SK-N-SH (cell line): ENCODE measurements at regions not wholly inside any gene's neighbourhood (a gene's known extent, or its start where the extent isn't known, plus 50 kb on each side); places are given as distances from the start of the nearest gene placed in this dataset.

ENCODE experiments used
- CTCF ChIA-PET: fragments of 300-600, 350-600 bp; formaldehyde crosslinking; extraction: SDS; loops from one replicate; lab custom pipeline; 2021; lab: Yijun Ruan, JAX
- POLR2A ChIA-PET: fragments of 350-600 bp; sonication (Branson Sonifier 250); formaldehyde crosslinking; extraction: SDS; loops from one replicate; lab custom pipeline; 2020; ENCODE audit warnings: antibody characterized with exemption, inconsistent platforms; lab: Yijun Ruan, JAX
- DNase-seq: peaks from one replicate; pipeline ENCODE4 v3.0.0; 2012
- H2AFZ ChIP-seq: fragments of 200-600 bp; sonication (generic); 2 replicates; pipeline ENCODE4 v1.8.1; 2016; ENCODE audit warnings: antibody characterized with exemption, mild to moderate bottlenecking, low read depth
- H3F3A ChIP-seq: fragments of 200-600 bp; sonication (generic); replicated peaks from 2 replicates; pipeline ENCODE3; 2016; ENCODE audit warnings: antibody characterized with exemption, mild to moderate bottlenecking; ENCODE audit not compliant: insufficient read depth
- H3K27ac ChIP-seq, 2 experiments: fragments of 200-500 bp in 1 of 2; fragments of 200-600 bp in 1 of 2; sonication (Bioruptor generic) in 1 of 2; sonication (generic), shearing (Covaris generic) in 1 of 2; 2 replicates each; pipeline versions ENCODE4 v1.5.1 to v1.6.1; 2014 to 2016; ENCODE audit warnings: low read depth in 2 of 2, inconsistent platforms in 1 of 2, low read length in 1 of 2, mild to moderate bottlenecking in 1 of 2, mixed read lengths in 1 of 2
- H3K27me3 ChIP-seq: fragments of 200-600 bp; sonication (generic), shearing (Covaris generic); 2 replicates; pipeline ENCODE4 v1.6.1; 2016; ENCODE audit warnings: mixed run types; ENCODE audit not compliant: insufficient read depth
- H3K36me3 ChIP-seq, 2 experiments: fragments of 200-500 bp in 1 of 2; fragments of 200-600 bp in 1 of 2; sonication (Bioruptor generic) in 1 of 2; sonication (generic) in 1 of 2; replicated peaks in 1 of 2; 2 replicates each; pipeline versions ENCODE3 to v1.5.1; 2014 to 2016; ENCODE audit warnings: low read length in 1 of 2, mild to moderate bottlenecking in 1 of 2; ENCODE audit not compliant: insufficient read depth in 2 of 2, control insufficient read depth in 1 of 2
- H3K4me1 ChIP-seq, 2 experiments: fragments of 200-500 bp in 1 of 2; fragments of 200-600 bp in 1 of 2; sonication (Bioruptor generic) in 1 of 2; sonication (generic), shearing (Covaris generic) in 1 of 2; 2 replicates each; pipeline versions ENCODE4 v1.5.1 to v1.6.1; 2014 to 2016; ENCODE audit warnings: low read depth in 1 of 2, low read length in 1 of 2, mixed run types in 1 of 2; ENCODE audit not compliant: insufficient read depth in 2 of 2, control insufficient read depth in 1 of 2
- H3K4me2 ChIP-seq: fragments of 200-600 bp; sonication (generic), shearing (Covaris generic); 2 replicates; pipeline ENCODE4 v1.6.1; 2017; ENCODE audit warnings: mixed run types
- H3K4me3 ChIP-seq, 2 experiments: fragments of 200-500 bp in 1 of 2; fragments of 200-600 bp in 1 of 2; sonication (Bioruptor generic) in 1 of 2; sonication (generic), shearing (Covaris generic) in 1 of 2; 2 replicates each; pipeline versions ENCODE4 v1.5.1 to v1.8.1; 2014 to 2016; ENCODE audit warnings: low read depth in 2 of 2, inconsistent platforms in 1 of 2, low read length in 1 of 2, mild to moderate bottlenecking in 1 of 2, mixed read lengths in 1 of 2, moderate library complexity in 1 of 2
- H3K79me2 ChIP-seq: fragments of 200-600 bp; sonication (generic); 2 replicates; pipeline ENCODE4 v1.8.1; 2017; ENCODE audit warnings: mild to moderate bottlenecking; ENCODE audit not compliant: insufficient read depth
- H3K9ac ChIP-seq: fragments of 200-600 bp; sonication (generic); 2 replicates; pipeline ENCODE4 v1.6.1; 2017; ENCODE audit warnings: mixed run types
- H3K9me2 ChIP-seq: fragments of 200-600 bp; sonication (generic); 2 replicates; pipeline ENCODE4 v1.6.1; 2017; ENCODE audit warnings: mixed run types
- H3K9me3 ChIP-seq: fragments of 200-600 bp; sonication (generic); 2 replicates; pipeline ENCODE4 v1.6.1; 2017; ENCODE audit warnings: mixed run types, mild to moderate bottlenecking, moderate library complexity
- H4K20me1 ChIP-seq: fragments of 200-600 bp; sonication (generic); 2 replicates; pipeline ENCODE4 v1.6.1; 2017; ENCODE audit warnings: mild to moderate bottlenecking, mixed run types; ENCODE audit not compliant: insufficient read depth
- ELF1 ChIP-seq: IDR thresholded peaks from 2 replicates; pipeline ENCODE4 v1.4.0; 2012
- EZH2phosphoT487 ChIP-seq: fragments of 200-600 bp; sonication (generic); IDR thresholded peaks from 2 replicates; pipeline ENCODE4 v1.6.1; 2017; ENCODE audit warnings: low read depth, mixed run types, mild to moderate bottlenecking, antibody characterized with exemption, moderate library complexity, borderline replicate concordance
- FOXM1 ChIP-seq: IDR thresholded peaks from 2 replicates; pipeline ENCODE4 v1.4.0; 2012; ENCODE audit warnings: low read depth, mild to moderate bottlenecking
- GATA2 ChIP-seq: sonication (generic); formaldehyde crosslinking; IDR thresholded peaks from 2 replicates; pipeline ENCODE4 v1.5.0; 2020; ENCODE audit warnings: mild to moderate bottlenecking, missing genetic modification reagents
- POLR2AphosphoS5 ChIP-seq: IDR thresholded peaks from 2 replicates; pipeline ENCODE4 v1.6.1; 2012; ENCODE audit warnings: low read depth, low read length
- RAD21 ChIP-seq: IDR thresholded peaks from 2 replicates; pipeline ENCODE4 v1.6.1; 2012; ENCODE audit warnings: mild to moderate bottlenecking, low read length
- RCOR1 ChIP-seq: fragments of 150-350 bp; IDR thresholded peaks from 2 replicates; pipeline ENCODE4 v1.6.1; 2017; ENCODE audit warnings: antibody characterized with exemption, low read length
- TAF1 ChIP-seq: IDR thresholded peaks from 2 replicates; pipeline ENCODE4 v1.6.1; 2012; ENCODE audit warnings: low read depth, mild to moderate bottlenecking, low read length, moderate library complexity, borderline replicate concordance
- YY1 ChIP-seq: IDR thresholded peaks from 2 replicates; pipeline ENCODE4 v1.4.0; 2012; ENCODE audit warnings: low read depth, mild to moderate bottlenecking
- WGBS: methylation state at CpG from one replicate; pipeline ENCODE4 v1.1.6; 2017; ENCODE audit warnings: low lambda C conversion rate; 5-methylcytosine and 5-hydroxymethylcytosine counted together
- TF ChIP-seq, protein P1 (sequence below): IDR thresholded peaks from 2 replicates; pipeline ENCODE4 v1.4.0; 2012; ENCODE audit warnings: low read depth, borderline replicate concordance
- TF ChIP-seq, protein P2 (sequence below): fragments of 150-350 bp; IDR thresholded peaks from 2 replicates; pipeline ENCODE4 v1.6.1; 2016; ENCODE audit warnings: mild to moderate bottlenecking, low read depth, low read length
- TF ChIP-seq, protein P3 (sequence below): IDR thresholded peaks from 2 replicates; pipeline ENCODE4 v1.6.1; 2012; ENCODE audit warnings: mild to moderate bottlenecking, low read depth, low read length, moderate library complexity
- TF ChIP-seq, protein P4 (sequence below): IDR thresholded peaks from 2 replicates; pipeline ENCODE4; 2012
- TF ChIP-seq, protein P5 (sequence below): IDR thresholded peaks from 2 replicates; pipeline ENCODE4 v1.4.0; 2012; ENCODE audit warnings: low read depth, borderline replicate concordance
- TF ChIP-seq, protein P6 (sequence below): IDR thresholded peaks from 2 replicates; pipeline ENCODE4 v1.4.0; 2012; ENCODE audit warnings: low read depth

DNA sequence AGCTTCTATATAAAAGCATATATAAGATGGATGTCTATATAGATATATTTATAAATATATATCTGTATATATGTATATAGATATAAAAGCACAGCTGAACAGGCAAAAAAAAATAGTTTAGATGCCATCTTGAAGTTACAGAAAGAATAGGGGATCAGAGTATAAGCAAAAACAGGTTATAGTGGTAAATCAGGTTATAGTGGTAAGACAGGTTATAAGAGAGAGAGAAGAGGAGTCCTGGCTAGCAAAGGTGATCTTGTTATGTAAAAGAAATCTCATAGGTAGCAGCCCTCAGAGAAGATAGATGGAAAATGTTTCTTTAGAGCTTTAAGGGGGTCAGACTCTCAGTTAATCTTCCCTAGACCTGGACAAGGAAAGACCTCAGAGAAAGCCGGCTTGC lies 1263.1 kb downstream of the PCDH7 start:
- H3K27ac ChIP-seq = no peak overlapping the region
- no peaks in the 10 kb centered on the region for H3K4me1 ChIP-seq
- ChIA-PET CTCF (no interaction called here), POLR2A (no interaction called here)
- no peak overlapping the region for H3K9ac ChIP-seq
- H3K4me3 ChIP-seq = no peak overlapping the region
- 50% methylated on average over 1 of the region's 1 CpG for WGBS
- H3K9me3 ChIP-seq = no peaks in the 10 kb centered on the region
- TF ChIP-seq POLR2AphosphoS5 = no peak
- TF ChIP-seq, protein P1, sequence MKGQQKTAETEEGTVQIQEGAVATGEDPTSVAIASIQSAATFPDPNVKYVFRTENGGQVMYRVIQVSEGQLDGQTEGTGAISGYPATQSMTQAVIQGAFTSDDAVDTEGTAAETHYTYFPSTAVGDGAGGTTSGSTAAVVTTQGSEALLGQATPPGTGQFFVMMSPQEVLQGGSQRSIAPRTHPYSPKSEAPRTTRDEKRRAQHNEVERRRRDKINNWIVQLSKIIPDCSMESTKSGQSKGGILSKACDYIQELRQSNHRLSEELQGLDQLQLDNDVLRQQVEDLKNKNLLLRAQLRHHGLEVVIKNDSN = no peak
- TF ChIP-seq EZH2phosphoT487 = no peak
- TF ChIP-seq ELF1 = no peak
- no peak for TF ChIP-seq RCOR1
- TF ChIP-seq GATA2 (CRISPR knock-in tag) = no peak
- no peak for TF ChIP-seq RAD21
- no peak for TF ChIP-seq YY1
- TF ChIP-seq TAF1 = no peak
- TF ChIP-seq, protein P2, sequence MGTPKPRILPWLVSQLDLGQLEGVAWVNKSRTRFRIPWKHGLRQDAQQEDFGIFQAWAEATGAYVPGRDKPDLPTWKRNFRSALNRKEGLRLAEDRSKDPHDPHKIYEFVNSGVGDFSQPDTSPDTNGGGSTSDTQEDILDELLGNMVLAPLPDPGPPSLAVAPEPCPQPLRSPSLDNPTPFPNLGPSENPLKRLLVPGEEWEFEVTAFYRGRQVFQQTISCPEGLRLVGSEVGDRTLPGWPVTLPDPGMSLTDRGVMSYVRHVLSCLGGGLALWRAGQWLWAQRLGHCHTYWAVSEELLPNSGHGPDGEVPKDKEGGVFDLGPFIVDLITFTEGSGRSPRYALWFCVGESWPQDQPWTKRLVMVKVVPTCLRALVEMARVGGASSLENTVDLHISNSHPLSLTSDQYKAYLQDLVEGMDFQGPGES = no peak
- TF ChIP-seq, protein P3, sequence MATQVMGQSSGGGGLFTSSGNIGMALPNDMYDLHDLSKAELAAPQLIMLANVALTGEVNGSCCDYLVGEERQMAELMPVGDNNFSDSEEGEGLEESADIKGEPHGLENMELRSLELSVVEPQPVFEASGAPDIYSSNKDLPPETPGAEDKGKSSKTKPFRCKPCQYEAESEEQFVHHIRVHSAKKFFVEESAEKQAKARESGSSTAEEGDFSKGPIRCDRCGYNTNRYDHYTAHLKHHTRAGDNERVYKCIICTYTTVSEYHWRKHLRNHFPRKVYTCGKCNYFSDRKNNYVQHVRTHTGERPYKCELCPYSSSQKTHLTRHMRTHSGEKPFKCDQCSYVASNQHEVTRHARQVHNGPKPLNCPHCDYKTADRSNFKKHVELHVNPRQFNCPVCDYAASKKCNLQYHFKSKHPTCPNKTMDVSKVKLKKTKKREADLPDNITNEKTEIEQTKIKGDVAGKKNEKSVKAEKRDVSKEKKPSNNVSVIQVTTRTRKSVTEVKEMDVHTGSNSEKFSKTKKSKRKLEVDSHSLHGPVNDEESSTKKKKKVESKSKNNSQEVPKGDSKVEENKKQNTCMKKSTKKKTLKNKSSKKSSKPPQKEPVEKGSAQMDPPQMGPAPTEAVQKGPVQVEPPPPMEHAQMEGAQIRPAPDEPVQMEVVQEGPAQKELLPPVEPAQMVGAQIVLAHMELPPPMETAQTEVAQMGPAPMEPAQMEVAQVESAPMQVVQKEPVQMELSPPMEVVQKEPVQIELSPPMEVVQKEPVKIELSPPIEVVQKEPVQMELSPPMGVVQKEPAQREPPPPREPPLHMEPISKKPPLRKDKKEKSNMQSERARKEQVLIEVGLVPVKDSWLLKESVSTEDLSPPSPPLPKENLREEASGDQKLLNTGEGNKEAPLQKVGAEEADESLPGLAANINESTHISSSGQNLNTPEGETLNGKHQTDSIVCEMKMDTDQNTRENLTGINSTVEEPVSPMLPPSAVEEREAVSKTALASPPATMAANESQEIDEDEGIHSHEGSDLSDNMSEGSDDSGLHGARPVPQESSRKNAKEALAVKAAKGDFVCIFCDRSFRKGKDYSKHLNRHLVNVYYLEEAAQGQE = no peak
- TF ChIP-seq, protein P4, sequence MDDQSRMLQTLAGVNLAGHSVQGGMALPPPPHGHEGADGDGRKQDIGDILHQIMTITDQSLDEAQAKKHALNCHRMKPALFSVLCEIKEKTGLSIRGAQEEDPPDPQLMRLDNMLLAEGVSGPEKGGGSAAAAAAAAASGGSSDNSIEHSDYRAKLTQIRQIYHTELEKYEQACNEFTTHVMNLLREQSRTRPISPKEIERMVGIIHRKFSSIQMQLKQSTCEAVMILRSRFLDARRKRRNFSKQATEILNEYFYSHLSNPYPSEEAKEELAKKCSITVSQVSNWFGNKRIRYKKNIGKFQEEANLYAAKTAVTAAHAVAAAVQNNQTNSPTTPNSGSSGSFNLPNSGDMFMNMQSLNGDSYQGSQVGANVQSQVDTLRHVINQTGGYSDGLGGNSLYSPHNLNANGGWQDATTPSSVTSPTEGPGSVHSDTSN = no peak
- TF ChIP-seq, protein P5, sequence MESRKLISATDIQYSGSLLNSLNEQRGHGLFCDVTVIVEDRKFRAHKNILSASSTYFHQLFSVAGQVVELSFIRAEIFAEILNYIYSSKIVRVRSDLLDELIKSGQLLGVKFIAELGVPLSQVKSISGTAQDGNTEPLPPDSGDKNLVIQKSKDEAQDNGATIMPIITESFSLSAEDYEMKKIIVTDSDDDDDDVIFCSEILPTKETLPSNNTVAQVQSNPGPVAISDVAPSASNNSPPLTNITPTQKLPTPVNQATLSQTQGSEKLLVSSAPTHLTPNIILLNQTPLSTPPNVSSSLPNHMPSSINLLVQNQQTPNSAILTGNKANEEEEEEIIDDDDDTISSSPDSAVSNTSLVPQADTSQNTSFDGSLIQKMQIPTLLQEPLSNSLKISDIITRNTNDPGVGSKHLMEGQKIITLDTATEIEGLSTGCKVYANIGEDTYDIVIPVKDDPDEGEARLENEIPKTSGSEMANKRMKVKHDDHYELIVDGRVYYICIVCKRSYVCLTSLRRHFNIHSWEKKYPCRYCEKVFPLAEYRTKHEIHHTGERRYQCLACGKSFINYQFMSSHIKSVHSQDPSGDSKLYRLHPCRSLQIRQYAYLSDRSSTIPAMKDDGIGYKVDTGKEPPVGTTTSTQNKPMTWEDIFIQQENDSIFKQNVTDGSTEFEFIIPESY = no peak
- TF ChIP-seq, protein P6, sequence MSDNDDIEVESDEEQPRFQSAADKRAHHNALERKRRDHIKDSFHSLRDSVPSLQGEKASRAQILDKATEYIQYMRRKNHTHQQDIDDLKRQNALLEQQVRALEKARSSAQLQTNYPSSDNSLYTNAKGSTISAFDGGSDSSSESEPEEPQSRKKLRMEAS = no peak
- TF ChIP-seq FOXM1 = no peak
- H2AFZ ChIP-seq = no peak overlapping the region
- DNase-seq = no peak
- no peaks in the 10 kb centered on the region for H3F3A ChIP-seq
- no peaks in the 10 kb centered on the region for H3K27me3 ChIP-seq
- H3K4me2 ChIP-seq = no peak overlapping the region
- no peaks in the 10 kb centered on the region for H3K79me2 ChIP-seq
- no peaks in the 10 kb centered on the region for H3K9me2 ChIP-seq
- no peaks in the 10 kb centered on the region for H4K20me1 ChIP-seq
- H3K36me3 ChIP-seq = no peaks in the 10 kb centered on the region
